ENCODE measurements at regions not wholly inside any gene's neighbourhood (a gene's known extent, or its start where the extent isn't known, plus 50 kb on each side); places are given as distances from the start of the nearest gene placed in this dataset.

- TF ChIP-seq CTCF (IDR thresholded peaks at IDR 0.05 in 4 of 5, conservative IDR thresholded peaks at IDR 0.05 in 1 of 5) (no peak), POLR2A (IDR thresholded peaks at IDR 0.05) (no peak)
These were observed 355.9 kb downstream of the PTPRU start for GRCh38 chr1:29592261-29592615.

Data from gastrocnemius medialis (tissue), 4 donors.